ENCODE measurements at regions not wholly inside any gene's neighbourhood (a gene's known extent, or its start where the extent isn't known, plus 50 kb on each side); places are given as distances from the start of the nearest gene placed in this dataset.
"Not testable (repeated sequence)": the region's sequence is repeated elsewhere in the genome, so short reads cannot be mapped to it uniquely, and the experiment has no call there.

GRCh38 chr20:60172346-60172984 lies 214.2 kb downstream of the CDH26 start:
- DNase-seq, result no peak

- DNase-seq, result no peak
Measured at GRCh38 chr20:60177080-60177479, 218.9 kb downstream of the CDH26 start.

- DNase-seq, result no peak
Measured at GRCh38 chr20:60180986-60181385, 222.8 kb downstream of the CDH26 start.

- DNase-seq, result no peak
Measured at GRCh38 chr20:60186412-60186811, 228.2 kb downstream of the CDH26 start.

GRCh38 chr20:60187683-60188082 lies 229.5 kb downstream of the CDH26 start:
- DNase-seq, result no peak

- no peak for DNase-seq
Measured at GRCh38 chr20:60191014-60191413, 232.8 kb downstream of the CDH26 start.

- no peak for DNase-seq
Measured at GRCh38 chr20:60192326-60192725, 234.1 kb downstream of the CDH26 start.

GRCh38 chr20:60199132-60199531 lies 240.9 kb downstream of the CDH26 start:
- not testable (repeated sequence) for DNase-seq

- DNase-seq, result no peak
Measured at GRCh38 chr20:60199866-60200265, 241.6 kb downstream of the CDH26 start.

GRCh38 chr20:60200305-60200918 lies 242.2 kb downstream of the CDH26 start:
- no peak for DNase-seq

GRCh38 chr20:60201198-60201835 lies 243.1 kb downstream of the CDH26 start:
- no peak for DNase-seq

- DNase-seq, result no peak
Measured at GRCh38 chr20:60202046-60202445, 243.8 kb downstream of the CDH26 start.

GRCh38 chr20:60203451-60203850 lies 245.2 kb downstream of the CDH26 start:
- DNase-seq, result no peak

GRCh38 chr20:60204601-60205000 lies 246.4 kb downstream of the CDH26 start:
- no peak for DNase-seq

GRCh38 chr20:60206259-60206658 lies 248.0 kb downstream of the CDH26 start:
- no peak for DNase-seq

GRCh38 chr20:60209048-60209447 lies 250.8 kb downstream of the CDH26 start:
- DNase-seq, result no peak

GRCh38 chr20:60210779-60211617 lies 252.8 kb downstream of the CDH26 start:
- peak; percentile 5 for DNase-seq

GRCh38 chr20:60211618-60212463 lies 253.6 kb downstream of the CDH26 start:
- no peak for DNase-seq

- no peak for DNase-seq
Measured at GRCh38 chr20:60212695-60213094, 254.5 kb downstream of the CDH26 start.

- no peak for DNase-seq
Measured at GRCh38 chr20:60213126-60213893, 255.1 kb downstream of the CDH26 start.

GRCh38 chr20:60214901-60215815 lies 256.9 kb downstream of the CDH26 start:
- no peak for DNase-seq

Measured in DMS79 (cell line).